Right lobe of liver (tissue), 4 donors: ENCODE measurements at regions not wholly inside any gene's neighbourhood (a gene's known extent, or its start where the extent isn't known, plus 50 kb on each side); places are given as distances from the start of the nearest gene placed in this dataset.

ENCODE experiments used
- POLR2A ChIP-seq: fragments of 450-650 bp; IDR thresholded peaks from one replicate; pipeline ENCODE4 v1.6.1; 2017; ENCODE audit warnings: antibody characterized with exemption, mild to moderate bottlenecking
- TF ChIP-seq, protein P1 (sequence below), 4 donors: fragments of 200-600 bp in 3 of 4; fragments of 450-650 bp in 1 of 4; IDR thresholded peaks; one replicate each; pipeline versions ENCODE4 v1.5.1 to v1.8.0; 2016 to 2022; ENCODE audit warnings: antibody characterized with exemption in 4 of 4, mild to moderate bottlenecking in 2 of 4
- donor health status: DM: no; HTN: no; CAD: no.
- donor health status: DM: no; HTN: no; CAD: no.
- donor health status: DM: no; HTN: yes; CAD: no.

GRCh38 chr4:167715176-167715575, 377.2 kb upstream of the ANXA10 start:
- TF ChIP-seq, protein P1, sequence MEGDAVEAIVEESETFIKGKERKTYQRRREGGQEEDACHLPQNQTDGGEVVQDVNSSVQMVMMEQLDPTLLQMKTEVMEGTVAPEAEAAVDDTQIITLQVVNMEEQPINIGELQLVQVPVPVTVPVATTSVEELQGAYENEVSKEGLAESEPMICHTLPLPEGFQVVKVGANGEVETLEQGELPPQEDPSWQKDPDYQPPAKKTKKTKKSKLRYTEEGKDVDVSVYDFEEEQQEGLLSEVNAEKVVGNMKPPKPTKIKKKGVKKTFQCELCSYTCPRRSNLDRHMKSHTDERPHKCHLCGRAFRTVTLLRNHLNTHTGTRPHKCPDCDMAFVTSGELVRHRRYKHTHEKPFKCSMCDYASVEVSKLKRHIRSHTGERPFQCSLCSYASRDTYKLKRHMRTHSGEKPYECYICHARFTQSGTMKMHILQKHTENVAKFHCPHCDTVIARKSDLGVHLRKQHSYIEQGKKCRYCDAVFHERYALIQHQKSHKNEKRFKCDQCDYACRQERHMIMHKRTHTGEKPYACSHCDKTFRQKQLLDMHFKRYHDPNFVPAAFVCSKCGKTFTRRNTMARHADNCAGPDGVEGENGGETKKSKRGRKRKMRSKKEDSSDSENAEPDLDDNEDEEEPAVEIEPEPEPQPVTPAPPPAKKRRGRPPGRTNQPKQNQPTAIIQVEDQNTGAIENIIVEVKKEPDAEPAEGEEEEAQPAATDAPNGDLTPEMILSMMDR (IDR thresholded peaks at IDR 0.05), result no peak
- TF ChIP-seq POLR2A, result no peak
